ENCODE measurements at regions not wholly inside any gene's neighbourhood (a gene's known extent, or its start where the extent isn't known, plus 50 kb on each side); places are given as distances from the start of the nearest gene placed in this dataset.

- ATAC-seq: no peak
- TF ChIP-seq ZFP3 (CRISPR knock-in tag; IDR thresholded peaks at IDR 0.05) (no peak), CSRNP3 (CRISPR knock-in tag; IDR thresholded peaks at IDR 0.05) (no peak), ZC3H10 (CRISPR knock-in tag; IDR thresholded peaks at IDR 0.05) (no peak), ZNF565 (CRISPR knock-in tag; conservative IDR thresholded peaks at IDR 0.05; ENCODE audit: low read depth) (no peak), POU6F1 (CRISPR knock-in tag; IDR thresholded peaks at IDR 0.05; ENCODE audit: borderline replicate concordance, low read depth) (no peak), TSHZ2 (CRISPR knock-in tag; IDR thresholded peaks at IDR 0.05) (no peak), RARB (CRISPR knock-in tag; IDR thresholded peaks at IDR 0.05) (no peak)
These were observed 51.0 kb upstream of the UNC93A start for GRCh38 chr6:167240034-167240541.
